ENCODE measurements at regions not wholly inside any gene's neighbourhood (a gene's known extent, or its start where the extent isn't known, plus 50 kb on each side); places are given as distances from the start of the nearest gene placed in this dataset.

DNA sequence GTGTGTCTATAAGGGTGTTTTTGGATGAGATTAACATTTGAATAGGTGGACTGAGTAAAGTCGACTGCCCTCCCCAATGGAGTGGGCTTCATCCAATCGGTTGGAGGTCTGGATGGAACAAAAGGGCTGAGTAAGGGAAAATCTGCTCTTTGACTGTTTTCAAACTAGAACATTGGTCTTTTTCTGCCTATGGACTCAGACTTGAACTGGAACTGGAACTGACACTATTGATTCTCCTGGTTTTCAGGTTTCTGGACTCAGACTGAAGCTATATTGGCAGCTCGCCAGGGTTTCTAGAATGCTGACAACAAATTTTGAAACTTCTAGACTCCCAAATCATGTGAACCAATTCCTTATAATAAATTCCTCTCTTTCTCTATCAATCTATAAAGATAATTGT lies 498.9 kb upstream of the EPHA7 start:
- in situ Hi-C loops (cut with MboI; ENCODE audit: low sequenced_read_pairs in 4 of 4) (no loop called here), intact Hi-C loops (cut with DNase I; ENCODE audit: low total_unique reads) (no loop called here)
- H3K36me3 ChIP-seq: no peaks in the 10 kb centered on the region
- TF ChIP-seq POLR2A (IDR thresholded peaks at IDR 0.05): no peak
- TF ChIP-seq, protein P1, sequence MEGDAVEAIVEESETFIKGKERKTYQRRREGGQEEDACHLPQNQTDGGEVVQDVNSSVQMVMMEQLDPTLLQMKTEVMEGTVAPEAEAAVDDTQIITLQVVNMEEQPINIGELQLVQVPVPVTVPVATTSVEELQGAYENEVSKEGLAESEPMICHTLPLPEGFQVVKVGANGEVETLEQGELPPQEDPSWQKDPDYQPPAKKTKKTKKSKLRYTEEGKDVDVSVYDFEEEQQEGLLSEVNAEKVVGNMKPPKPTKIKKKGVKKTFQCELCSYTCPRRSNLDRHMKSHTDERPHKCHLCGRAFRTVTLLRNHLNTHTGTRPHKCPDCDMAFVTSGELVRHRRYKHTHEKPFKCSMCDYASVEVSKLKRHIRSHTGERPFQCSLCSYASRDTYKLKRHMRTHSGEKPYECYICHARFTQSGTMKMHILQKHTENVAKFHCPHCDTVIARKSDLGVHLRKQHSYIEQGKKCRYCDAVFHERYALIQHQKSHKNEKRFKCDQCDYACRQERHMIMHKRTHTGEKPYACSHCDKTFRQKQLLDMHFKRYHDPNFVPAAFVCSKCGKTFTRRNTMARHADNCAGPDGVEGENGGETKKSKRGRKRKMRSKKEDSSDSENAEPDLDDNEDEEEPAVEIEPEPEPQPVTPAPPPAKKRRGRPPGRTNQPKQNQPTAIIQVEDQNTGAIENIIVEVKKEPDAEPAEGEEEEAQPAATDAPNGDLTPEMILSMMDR (IDR thresholded peaks at IDR 0.05 in 4 of 5, conservative IDR thresholded peaks at IDR 0.05 in 1 of 5): no peak
- no peaks in the 10 kb centered on the region for H3K4me1 ChIP-seq
- ATAC-seq (no peak), DNase-seq (no peak)
- H3K9me3 ChIP-seq: no peaks in the 10 kb centered on the region
- H3K27ac ChIP-seq: no peak overlapping the region
- H3K27me3 ChIP-seq: no peaks in the 10 kb centered on the region
- H3K4me3 ChIP-seq: no peak overlapping the region

DNA sequence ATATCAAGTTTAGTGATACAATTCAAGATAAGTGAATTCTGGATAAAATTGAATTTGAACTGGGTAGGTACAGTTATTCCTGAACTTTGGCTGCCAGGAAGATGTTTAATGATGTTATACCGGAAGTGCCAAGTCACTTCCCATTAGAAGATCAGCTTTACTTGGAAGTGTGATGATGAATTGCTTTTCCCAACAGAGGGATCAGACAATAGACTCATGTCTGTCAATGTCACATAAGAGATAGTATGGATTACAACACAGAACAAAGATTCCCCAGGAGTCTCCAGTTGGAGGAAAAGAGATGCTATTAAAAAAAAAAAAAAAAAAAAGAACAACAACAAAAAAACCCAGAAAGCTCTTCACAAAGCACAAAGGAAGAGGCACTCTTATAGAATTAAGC lies 497.9 kb upstream of the EPHA7 start:
- in situ Hi-C loops (cut with MboI; ENCODE audit: low sequenced_read_pairs in 4 of 4) (no loop called here), intact Hi-C loops (cut with DNase I; ENCODE audit: low total_unique reads) (no loop called here)
- TF ChIP-seq, protein P1 (IDR thresholded peaks at IDR 0.05 in 4 of 5, conservative IDR thresholded peaks at IDR 0.05 in 1 of 5): no peak
- no peak for TF ChIP-seq POLR2A (IDR thresholded peaks at IDR 0.05)
- Histone ChIP-seq H3K4me1 (no peaks in the 10 kb centered on the region), H3K9me3 (no peaks in the 10 kb centered on the region), H3K27ac (no peak overlapping the region), H3K36me3 (no peaks in the 10 kb centered on the region), H3K27me3 (no peaks in the 10 kb centered on the region), H3K4me3 (no peak overlapping the region)
- DNase-seq (no peak), ATAC-seq (no peak)

DNA sequence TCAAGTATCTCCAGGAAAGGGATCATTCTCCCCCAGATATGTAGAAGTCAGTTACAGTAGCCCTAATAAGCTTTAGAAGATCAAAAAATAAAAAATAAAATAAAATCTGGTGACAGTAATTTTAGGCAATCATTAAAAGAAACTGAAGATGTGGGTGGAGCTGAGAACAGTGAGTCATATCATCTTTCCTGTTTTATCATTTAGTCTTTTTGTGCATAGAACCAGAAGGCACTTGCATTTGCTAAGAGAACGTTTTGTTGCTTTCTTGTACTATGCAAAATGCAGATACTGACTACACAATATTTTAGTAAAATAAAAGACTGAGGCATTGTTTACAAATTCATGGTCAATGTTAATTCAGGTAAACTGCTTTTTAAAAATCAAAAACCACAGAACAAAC lies 497.4 kb upstream of the EPHA7 start:
- no peak for TF ChIP-seq POLR2A (IDR thresholded peaks at IDR 0.05)
- TF ChIP-seq, protein P1 (IDR thresholded peaks at IDR 0.05 in 4 of 5, conservative IDR thresholded peaks at IDR 0.05 in 1 of 5): no peak
- in situ Hi-C loops (cut with MboI; ENCODE audit: low sequenced_read_pairs in 4 of 4): no loop called here

GRCh38 chr6:93915961-93916360 lies 496.6 kb upstream of the EPHA7 start:
- no peak overlapping the region for H3K4me3 ChIP-seq
- H3K9me3 ChIP-seq: no peaks in the 10 kb centered on the region
- in situ Hi-C loops (cut with MboI; ENCODE audit: low sequenced_read_pairs in 4 of 4) (no loop called here), intact Hi-C loops (cut with DNase I; ENCODE audit: low total_unique reads) (no loop called here)
- no peak overlapping the region for H3K27ac ChIP-seq
- H3K27me3 ChIP-seq: no peaks in the 10 kb centered on the region
- no peaks in the 10 kb centered on the region for H3K36me3 ChIP-seq
- TF ChIP-seq, protein P1 (IDR thresholded peaks at IDR 0.05 in 4 of 5, conservative IDR thresholded peaks at IDR 0.05 in 1 of 5): no peak
- TF ChIP-seq POLR2A (IDR thresholded peaks at IDR 0.05): no peak
- H3K4me1 ChIP-seq: no peaks in the 10 kb centered on the region
- no peak for DNase-seq
- ATAC-seq: no peak

More for the DNA sequence above, 497.4 kb upstream of the EPHA7 start:
- DNase-seq (no peak), ATAC-seq (no peak)
- Histone ChIP-seq H3K9me3 (no peaks in the 10 kb centered on the region), H3K36me3 (no peaks in the 10 kb centered on the region), H3K4me1 (no peaks in the 10 kb centered on the region), H3K27ac (no peak overlapping the region), H3K27me3 (no peaks in the 10 kb centered on the region), H3K4me3 (no peak overlapping the region)
- intact Hi-C loops (cut with DNase I; ENCODE audit: low total_unique reads): no loop called here

DNA sequence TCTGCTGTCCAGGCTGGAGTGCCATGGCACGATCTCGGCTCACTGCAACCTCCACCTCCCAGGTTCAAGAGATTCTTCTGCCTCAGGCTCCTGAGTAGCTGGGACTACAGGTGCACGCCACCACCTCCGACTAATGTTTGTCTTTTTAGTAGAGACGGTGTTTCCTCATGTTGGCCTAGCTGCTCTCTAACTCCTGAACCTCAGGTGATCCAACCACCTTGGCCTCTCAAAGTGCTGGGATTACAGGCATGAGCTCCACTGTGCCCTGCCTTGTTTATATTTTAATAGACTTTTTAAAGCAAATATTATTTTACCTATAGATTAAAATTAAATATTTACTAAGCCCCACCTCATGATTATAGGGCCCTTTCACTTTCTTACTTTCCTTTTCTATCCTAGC lies 483.2 kb upstream of the EPHA7 start:
- Histone ChIP-seq H3K4me3 (no peak overlapping the region), H3K4me1 (no peaks in the 10 kb centered on the region), H3K27ac (no peak overlapping the region), H3K27me3 (no peaks in the 10 kb centered on the region), H3K9me3 (no peaks in the 10 kb centered on the region), H3K36me3 (no peaks in the 10 kb centered on the region)
- TF ChIP-seq POLR2A (IDR thresholded peaks at IDR 0.05): no peak
- TF ChIP-seq, protein P1 (IDR thresholded peaks at IDR 0.05 in 4 of 5, conservative IDR thresholded peaks at IDR 0.05 in 1 of 5): no peak
- DNase-seq (no peak), ATAC-seq (no peak)
- intact Hi-C loops (cut with DNase I; ENCODE audit: low total_unique reads) (no loop called here), in situ Hi-C loops (cut with MboI; ENCODE audit: low sequenced_read_pairs in 4 of 4) (no loop called here)

All from gastrocnemius medialis (tissue), 4 donors.